ENCODE measurements at regions not wholly inside any gene's neighbourhood (a gene's known extent, or its start where the extent isn't known, plus 50 kb on each side); places are given as distances from the start of the nearest gene placed in this dataset.

DNA sequence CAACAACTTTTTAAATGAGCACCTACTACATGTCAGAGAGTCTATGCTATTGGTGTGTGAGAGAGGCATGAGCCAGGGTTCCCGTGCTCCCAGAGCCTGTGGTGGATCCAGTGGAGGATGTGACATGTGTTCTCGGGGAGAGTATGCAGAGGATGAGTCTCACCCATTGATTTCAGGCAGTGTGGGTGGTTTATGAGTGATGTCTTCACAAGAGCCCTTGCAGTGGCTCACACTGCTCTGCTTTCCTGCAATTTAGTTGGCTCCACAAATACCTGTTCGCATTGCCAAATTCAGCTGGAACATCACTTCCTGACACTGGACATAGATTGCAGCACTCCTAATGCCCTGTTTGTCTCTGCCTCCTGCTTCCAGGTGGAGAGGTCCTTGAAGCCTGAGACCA, 243.6 kb upstream of the CXCR4 start:
- H3K9me3 Mint-ChIP-seq: no peaks in the 10 kb centered on the region
- TF ChIP-seq, protein P1, sequence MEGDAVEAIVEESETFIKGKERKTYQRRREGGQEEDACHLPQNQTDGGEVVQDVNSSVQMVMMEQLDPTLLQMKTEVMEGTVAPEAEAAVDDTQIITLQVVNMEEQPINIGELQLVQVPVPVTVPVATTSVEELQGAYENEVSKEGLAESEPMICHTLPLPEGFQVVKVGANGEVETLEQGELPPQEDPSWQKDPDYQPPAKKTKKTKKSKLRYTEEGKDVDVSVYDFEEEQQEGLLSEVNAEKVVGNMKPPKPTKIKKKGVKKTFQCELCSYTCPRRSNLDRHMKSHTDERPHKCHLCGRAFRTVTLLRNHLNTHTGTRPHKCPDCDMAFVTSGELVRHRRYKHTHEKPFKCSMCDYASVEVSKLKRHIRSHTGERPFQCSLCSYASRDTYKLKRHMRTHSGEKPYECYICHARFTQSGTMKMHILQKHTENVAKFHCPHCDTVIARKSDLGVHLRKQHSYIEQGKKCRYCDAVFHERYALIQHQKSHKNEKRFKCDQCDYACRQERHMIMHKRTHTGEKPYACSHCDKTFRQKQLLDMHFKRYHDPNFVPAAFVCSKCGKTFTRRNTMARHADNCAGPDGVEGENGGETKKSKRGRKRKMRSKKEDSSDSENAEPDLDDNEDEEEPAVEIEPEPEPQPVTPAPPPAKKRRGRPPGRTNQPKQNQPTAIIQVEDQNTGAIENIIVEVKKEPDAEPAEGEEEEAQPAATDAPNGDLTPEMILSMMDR (conservative IDR thresholded peaks at IDR 0.05): no peak

DNA sequence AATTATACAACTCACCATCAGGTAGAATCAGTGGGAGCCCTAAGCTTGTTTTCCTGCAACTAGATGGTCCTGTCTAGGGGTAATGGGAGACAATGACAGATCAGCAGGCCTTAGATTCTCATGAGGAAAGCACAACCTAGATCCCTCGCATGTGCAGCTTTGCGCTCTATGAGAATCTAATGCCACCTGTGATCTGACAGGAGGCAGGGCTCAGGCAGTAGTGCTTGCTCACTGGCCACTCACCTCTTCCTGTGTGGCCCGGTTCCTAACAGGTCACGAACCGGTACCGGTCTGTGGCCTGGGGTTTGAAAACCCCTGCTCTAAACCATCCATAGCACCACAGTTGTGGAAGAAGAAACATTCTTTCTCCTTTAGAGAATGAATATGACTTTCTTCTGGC, 242.8 kb upstream of the CXCR4 start:
- DNase-seq (ENCODE audit: extremely low spot score, unreplicated experiment): no peak
- Mint-ChIP-seq H3K27me3 (peaks cover 29% of the 10 kb centered on the region), H3K27ac (no peak overlapping the region), H3K4me3 (no peak overlapping the region), H3K36me3 (no peaks in the 10 kb centered on the region), H3K4me1 (ENCODE audit: unreplicated experiment) (peaks cover 15% of the 10 kb centered on the region), H3K9me3 (no peaks in the 10 kb centered on the region)
- TF ChIP-seq, protein P1 (conservative IDR thresholded peaks at IDR 0.05): no peak

More for the DNA sequence above, 243.6 kb upstream of the CXCR4 start:
- H3K4me1 Mint-ChIP-seq (ENCODE audit: unreplicated experiment): peaks cover 8% of the 10 kb centered on the region
- H3K36me3 Mint-ChIP-seq: no peaks in the 10 kb centered on the region
- DNase-seq (ENCODE audit: extremely low spot score, unreplicated experiment): no peak
- H3K27ac Mint-ChIP-seq: no peak overlapping the region
- H3K4me3 Mint-ChIP-seq: no peak overlapping the region
- peaks cover 21% of the 10 kb centered on the region for H3K27me3 Mint-ChIP-seq

DNA sequence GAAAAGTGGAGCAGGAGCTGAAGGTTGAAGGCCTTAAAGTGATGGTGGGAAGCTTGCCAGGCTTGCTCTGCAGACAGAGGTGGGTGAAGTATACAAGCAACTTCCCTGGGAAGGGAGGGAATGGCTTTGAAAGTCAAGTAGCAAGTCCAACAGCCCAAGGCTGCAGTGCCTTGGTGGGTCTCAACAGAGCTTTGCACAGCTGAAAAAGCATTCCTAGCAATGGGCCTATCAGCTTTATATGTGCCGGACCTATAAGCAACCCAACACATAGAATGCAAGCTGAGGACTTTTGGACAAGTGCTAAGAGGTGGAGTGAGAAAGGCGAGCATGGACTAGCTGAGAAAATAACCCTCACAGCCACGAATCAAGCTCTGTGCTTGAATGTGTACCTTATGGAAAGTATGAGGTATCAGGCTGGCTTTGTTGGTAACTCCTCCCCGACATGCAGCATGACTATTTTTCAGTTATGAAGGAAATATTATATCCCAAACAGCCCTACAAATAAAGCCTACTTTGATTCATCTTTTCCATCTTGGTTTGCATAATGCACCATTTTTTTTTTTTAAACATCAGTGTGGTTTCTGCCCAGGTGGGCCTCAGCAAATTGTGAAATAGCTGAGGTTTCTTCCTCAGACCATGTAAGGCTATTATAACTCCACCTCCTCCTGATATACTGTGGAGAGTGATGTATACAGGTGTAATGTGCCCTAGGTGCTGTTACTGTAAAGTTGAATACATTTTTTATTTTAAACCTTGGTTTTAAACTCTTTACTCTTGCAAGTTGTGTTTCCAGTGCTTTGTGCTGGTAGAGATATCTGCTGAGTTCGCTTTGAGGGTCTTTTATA, 241.4 kb upstream of the CXCR4 start:
- no peak for DNase-seq (ENCODE audit: extremely low spot score, unreplicated experiment)
- H3K9me3 Mint-ChIP-seq: no peaks in the 10 kb centered on the region
- no peak overlapping the region for H3K4me3 Mint-ChIP-seq
- H3K27me3 Mint-ChIP-seq: peaks cover 40% of the 10 kb centered on the region
- H3K4me1 Mint-ChIP-seq (ENCODE audit: unreplicated experiment): peaks cover 22% of the 10 kb centered on the region
- no peaks in the 10 kb centered on the region for H3K36me3 Mint-ChIP-seq
- no peak overlapping the region for H3K27ac Mint-ChIP-seq
- TF ChIP-seq, protein P1 (conservative IDR thresholded peaks at IDR 0.05): no peak

DNA sequence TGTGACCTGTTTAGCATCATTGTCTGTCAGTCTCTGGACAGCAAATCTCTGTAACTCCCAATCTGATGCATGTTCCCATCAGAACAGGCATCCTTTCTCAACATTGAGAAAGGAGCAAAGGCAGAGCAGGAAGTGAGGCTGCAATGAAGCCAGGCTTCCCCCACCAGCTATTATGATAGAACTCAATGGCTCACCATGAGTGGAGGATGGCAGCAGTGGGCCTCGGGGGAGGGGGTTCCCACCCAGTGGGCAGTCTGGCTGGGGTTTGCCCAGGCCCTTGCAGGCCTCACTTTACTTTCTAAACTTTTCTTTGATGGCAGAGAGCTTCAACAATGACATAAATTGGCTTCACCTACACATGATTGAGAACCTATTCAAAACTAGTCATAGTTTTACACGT, 240.6 kb upstream of the CXCR4 start:
- peaks cover 19% of the 10 kb centered on the region for H3K4me1 Mint-ChIP-seq (ENCODE audit: unreplicated experiment)
- no peak overlapping the region for H3K4me3 Mint-ChIP-seq
- H3K36me3 Mint-ChIP-seq: no peaks in the 10 kb centered on the region
- no peak for DNase-seq (ENCODE audit: extremely low spot score, unreplicated experiment)
- H3K27ac Mint-ChIP-seq: no peak overlapping the region
- TF ChIP-seq, protein P1 (conservative IDR thresholded peaks at IDR 0.05): no peak
- H3K9me3 Mint-ChIP-seq: no peaks in the 10 kb centered on the region
- peaks cover 38% of the 10 kb centered on the region for H3K27me3 Mint-ChIP-seq

DNA sequence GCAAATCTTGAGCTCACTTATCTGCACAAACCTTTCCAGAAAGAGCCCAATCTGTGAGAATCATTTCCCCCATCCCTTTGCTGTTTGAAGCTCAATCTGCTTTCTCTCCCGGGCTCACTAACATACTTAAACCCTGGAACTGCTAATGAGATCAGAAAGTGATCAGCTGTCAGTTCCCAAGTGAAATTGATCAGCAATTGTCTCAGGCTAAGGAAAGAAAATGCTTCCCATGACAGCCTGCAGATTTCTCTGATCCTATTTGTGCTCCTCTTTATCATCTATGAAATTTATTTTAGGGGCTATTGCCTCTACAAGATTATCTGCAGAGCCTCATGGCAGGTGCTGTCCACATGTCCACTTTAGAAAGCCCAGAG, 239.0 kb upstream of the CXCR4 start:
- H3K27ac Mint-ChIP-seq: no peak overlapping the region
- H3K4me1 Mint-ChIP-seq (ENCODE audit: unreplicated experiment): peaks cover 19% of the 10 kb centered on the region
- no peaks in the 10 kb centered on the region for H3K36me3 Mint-ChIP-seq
- no peaks in the 10 kb centered on the region for H3K9me3 Mint-ChIP-seq
- peaks cover 33% of the 10 kb centered on the region for H3K27me3 Mint-ChIP-seq
- H3K4me3 Mint-ChIP-seq: no peak overlapping the region
- TF ChIP-seq, protein P1 (conservative IDR thresholded peaks at IDR 0.05): no peak
- no peak for DNase-seq (ENCODE audit: extremely low spot score, unreplicated experiment)

Data from type B pancreatic cell (in vitro differentiated cells).